Transverse colon (tissue), 3 donors: ENCODE measurements at regions not wholly inside any gene's neighbourhood (a gene's known extent, or its start where the extent isn't known, plus 50 kb on each side); places are given as distances from the start of the nearest gene placed in this dataset.

Experiments
- POLR2A ChIP-seq: fragments of 450-650 bp; IDR thresholded peaks from one replicate; pipeline ENCODE4 v1.6.1; 2016; ENCODE audit warnings: antibody characterized with exemption, mild to moderate bottlenecking, moderate library complexity
- TF ChIP-seq, protein P1 (sequence below), 5 experiments: fragments of 200-600 bp in 3 of 5; fragments of 450-650 bp in 2 of 5; sonication (generic) in 3 of 5; IDR thresholded peaks; 1 replicate in 2 of 5; 2 replicates in 3 of 5; pipeline ENCODE4 v1.5.1; 2016 to 2017; ENCODE audit warnings: antibody characterized with exemption in 5 of 5, inconsistent platforms in 3 of 5, mild to moderate bottlenecking in 2 of 5, moderate library complexity in 1 of 5

DNA sequence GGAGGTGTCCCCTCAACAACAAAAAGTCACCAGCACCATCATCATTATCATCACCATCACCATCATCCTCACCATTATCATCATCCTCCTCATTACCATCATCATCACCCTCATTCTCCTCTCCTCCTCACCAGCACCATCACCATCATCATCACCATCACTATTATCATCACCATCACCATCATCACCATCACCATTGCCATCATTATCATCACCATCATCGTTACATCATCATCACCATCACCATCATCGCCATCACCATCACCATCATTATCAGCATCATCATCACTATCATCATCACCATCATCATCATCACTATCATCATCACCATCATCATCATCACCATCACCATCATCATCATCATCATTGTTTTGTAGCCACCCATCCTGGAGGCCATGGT lies 212.6 kb downstream of the MN1 start:
- TF ChIP-seq, protein P1, sequence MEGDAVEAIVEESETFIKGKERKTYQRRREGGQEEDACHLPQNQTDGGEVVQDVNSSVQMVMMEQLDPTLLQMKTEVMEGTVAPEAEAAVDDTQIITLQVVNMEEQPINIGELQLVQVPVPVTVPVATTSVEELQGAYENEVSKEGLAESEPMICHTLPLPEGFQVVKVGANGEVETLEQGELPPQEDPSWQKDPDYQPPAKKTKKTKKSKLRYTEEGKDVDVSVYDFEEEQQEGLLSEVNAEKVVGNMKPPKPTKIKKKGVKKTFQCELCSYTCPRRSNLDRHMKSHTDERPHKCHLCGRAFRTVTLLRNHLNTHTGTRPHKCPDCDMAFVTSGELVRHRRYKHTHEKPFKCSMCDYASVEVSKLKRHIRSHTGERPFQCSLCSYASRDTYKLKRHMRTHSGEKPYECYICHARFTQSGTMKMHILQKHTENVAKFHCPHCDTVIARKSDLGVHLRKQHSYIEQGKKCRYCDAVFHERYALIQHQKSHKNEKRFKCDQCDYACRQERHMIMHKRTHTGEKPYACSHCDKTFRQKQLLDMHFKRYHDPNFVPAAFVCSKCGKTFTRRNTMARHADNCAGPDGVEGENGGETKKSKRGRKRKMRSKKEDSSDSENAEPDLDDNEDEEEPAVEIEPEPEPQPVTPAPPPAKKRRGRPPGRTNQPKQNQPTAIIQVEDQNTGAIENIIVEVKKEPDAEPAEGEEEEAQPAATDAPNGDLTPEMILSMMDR (IDR thresholded peaks at IDR 0.05) = no peak
- TF ChIP-seq POLR2A = no peak
